ENCODE measurements at regions not wholly inside any gene's neighbourhood (a gene's known extent, or its start where the extent isn't known, plus 50 kb on each side); places are given as distances from the start of the nearest gene placed in this dataset.

DNA sequence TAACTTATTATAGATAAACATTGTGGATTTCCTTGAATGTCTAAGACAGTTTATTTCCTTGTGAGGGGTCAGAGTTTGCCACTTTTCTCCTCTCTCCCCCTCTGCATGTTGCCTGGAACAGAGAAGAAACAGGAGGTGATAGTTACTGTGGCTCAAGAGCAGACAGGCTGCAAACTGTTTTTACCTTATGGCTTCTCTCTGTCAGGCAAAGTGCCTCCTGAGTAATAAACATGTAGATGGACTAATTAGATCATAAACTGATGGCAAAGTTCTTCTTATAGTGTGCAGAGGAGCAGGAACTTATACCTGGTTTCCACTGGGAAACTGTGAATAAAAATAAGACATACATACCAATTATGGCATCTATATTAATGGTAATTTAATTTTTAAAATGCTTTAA lies 133.1 kb upstream of the CDH12 start:
- no peak for DNase-seq

DNA sequence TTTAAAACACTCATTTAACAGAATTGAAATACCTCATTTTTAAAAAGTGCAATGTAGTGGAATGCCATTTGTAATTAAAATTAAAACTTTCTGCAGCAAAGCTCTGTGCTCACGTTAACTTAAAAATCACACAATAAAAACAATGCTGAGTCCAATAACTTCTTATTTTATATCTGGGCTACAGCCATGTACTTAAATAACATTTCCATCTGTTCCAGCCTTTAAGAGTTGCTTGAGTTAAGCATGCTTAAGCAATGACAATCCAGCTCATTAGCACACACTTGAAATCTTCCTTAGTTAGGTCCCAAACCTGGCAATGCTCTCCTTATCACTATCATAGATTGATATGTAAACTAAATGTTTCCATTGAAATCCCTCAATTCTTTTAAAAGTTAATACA lies 132.3 kb upstream of the CDH12 start:
- no peak for DNase-seq

DNA sequence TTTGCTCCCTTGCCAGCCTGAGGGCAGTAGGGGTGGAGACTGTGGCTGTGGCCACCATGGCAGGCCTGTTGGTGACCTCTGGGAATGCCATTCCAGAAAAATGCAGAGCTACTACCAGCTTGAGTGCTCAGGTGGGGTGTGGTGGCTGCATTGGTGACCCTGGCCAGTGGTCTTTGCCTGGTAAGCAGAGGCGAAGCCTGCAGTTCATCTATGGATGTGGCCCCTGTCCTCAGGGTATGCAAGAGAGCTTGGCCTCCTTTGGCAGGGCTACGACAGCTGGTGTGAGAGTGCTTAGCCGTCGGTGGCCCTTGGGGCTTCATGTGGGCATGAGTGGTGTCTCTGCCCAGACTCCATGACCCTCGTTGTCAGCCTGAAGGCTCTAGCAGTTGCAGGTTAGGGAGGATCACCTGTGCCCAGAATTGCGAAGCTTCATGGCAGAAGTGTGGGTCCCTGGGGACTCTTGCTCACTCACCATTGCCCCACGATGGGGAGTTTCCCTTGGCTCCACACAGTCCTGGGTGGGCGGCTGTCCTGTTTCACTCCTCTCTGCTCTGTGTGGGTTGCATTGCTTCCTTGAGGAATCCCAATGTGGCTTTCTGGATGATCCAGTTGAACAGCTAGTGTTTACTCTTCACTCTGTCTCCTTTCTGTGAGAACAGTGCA lies 117.9 kb upstream of the CDH12 start:
- no peak for DNase-seq

DNA sequence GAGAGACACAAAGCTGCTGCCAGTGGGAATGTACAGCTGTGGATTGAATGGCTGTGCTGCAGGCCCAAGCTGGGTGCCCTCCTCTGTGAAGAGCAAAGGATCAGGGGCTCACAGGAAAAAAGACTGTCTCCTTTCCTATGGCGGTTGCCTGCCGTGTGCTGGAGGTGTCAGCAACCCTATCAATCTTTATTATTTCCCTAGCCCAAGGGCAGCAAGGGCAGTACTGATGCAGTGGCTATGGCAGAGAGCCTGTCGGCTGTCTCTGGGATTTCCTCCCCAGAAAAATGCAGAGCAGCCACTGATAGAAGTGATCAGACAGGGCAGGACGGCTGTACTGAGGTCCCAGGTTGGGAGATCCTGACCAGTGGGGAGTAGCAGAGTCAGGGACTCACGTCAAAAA lies 117.3 kb upstream of the CDH12 start:
- no peak for DNase-seq

DNA sequence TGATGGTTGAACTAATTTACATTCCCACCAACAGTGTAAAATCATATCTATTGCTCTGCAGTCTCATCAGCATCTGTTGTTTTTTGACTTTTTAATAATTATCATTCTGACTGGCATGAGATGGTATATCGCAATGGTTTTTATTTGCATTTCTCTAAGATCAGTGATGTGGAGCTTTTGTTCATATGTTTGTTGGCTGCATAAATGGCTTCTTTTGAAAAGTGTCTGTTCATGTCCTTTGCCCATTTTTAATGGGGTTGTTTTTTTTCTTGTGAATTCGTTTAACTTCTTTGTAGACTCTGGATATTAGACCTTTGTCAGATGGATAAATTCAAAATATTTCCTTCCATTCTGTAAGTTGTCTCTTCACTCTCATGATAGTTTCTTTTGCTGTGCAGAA lies 115.2 kb upstream of the CDH12 start:
- no peak for DNase-seq

DNA sequence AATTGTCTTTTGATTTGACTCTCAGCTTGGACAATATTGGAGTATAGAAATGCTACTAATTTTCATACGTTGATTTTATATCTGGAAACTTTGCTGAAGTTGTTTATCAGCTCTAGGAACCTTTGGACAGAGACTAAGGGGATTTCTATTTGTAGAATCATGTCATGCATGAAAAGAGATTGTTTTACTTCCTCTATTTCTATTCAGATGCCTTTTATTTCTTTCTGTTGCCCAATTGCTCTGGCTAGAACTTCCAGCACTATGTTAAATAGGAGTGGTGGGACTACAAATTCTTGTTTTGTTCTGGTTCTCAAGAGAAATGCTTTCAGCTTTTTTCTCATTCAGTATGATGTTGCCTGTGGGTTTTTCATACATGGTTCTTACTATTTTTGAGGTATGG lies 112.8 kb upstream of the CDH12 start:
- DNase-seq: no peak

DNA sequence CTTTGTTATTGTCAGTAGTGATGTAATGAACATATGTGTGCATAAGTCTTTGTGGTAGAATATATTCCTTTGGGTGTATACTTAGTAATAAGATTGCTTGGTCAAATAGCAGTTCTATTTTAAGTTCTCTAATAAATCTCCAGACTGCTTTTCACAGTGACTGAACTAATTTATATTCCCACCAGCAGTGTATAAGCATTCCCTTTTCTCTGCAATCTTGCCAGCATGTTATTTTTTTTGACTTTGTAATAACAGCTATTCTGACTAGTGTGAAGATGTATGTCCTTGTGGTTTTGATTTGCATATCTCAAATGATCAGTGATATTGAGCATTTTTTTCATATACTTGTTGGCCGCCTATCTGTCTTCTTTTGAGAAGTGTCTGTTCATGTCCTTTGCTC lies 111.5 kb upstream of the CDH12 start:
- DNase-seq: no peak

DNA sequence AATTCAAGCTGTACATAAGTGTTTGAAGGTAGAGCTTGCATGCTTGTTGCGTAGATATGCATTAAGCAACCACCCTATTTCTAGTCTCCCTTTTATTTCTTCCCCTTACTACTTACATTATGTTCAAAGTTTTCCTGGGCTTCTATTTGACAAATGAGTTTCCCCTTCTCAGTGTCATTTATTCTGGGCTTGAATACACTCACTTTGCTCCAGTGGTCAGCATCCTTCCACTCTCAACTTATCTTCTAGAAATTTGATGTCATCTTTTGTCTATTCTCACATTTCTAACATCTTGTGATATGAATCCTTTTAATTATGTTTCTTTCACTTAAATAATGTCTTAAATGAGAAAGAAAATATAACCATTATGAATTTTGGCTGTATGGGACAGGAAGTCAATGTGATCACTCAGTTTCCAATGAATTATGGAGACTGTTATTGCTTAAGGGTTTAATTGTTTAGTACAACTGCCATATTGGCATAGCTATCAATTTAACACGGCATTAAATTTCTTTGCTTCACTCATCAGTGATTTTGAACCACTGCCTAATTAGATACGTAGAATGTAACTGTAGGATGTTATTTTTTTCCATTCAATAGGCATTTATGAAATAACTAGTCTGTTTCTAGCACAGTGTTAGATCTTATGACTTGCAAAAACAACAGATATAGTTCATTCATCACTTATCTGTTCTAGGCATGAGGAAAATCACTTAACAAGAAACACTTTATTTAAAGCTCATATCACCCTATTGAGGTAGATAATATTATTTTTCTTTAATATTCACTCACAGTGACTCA lies 105.5 kb upstream of the CDH12 start:
- no peak for DNase-seq

DNA sequence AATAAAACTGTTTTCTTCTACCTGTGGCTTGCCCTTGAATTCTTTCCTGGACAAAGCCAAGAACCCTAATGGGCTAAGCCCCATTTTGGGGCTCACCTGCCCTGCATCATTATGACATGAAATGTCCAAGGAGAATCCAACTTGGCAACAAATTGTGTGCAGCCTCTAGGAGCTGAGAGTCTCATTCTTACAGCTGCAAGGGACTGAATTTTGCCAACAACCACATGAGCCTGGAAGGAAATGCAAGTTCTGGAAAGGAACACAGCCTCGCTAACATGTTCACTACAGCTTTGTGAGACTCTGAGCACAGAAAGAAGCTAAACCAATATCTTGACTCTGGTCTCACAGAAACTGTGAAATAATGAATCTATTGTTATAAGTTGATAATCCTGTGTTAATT lies 94.8 kb upstream of the CDH12 start:
- no peak for DNase-seq

DNA sequence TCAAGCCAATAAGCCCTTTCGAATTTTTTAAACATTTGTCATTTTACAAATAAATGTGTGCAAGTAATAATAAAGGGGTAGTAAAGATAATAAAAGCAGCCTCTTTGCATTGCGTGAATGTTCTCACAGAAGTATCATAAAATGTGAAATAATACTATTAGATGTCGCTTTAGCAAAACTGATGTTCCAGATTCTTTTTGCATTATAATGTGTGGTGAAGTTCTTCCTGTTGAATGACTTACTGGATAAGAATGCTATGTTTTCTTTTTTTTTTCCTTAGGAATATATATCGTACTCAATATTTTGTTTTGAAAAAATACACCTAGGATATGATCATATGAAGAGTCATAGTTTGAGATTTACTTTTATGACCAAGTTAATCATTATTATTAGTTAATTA lies 85.2 kb upstream of the CDH12 start:
- peak; percentile 59 for DNase-seq

DNA sequence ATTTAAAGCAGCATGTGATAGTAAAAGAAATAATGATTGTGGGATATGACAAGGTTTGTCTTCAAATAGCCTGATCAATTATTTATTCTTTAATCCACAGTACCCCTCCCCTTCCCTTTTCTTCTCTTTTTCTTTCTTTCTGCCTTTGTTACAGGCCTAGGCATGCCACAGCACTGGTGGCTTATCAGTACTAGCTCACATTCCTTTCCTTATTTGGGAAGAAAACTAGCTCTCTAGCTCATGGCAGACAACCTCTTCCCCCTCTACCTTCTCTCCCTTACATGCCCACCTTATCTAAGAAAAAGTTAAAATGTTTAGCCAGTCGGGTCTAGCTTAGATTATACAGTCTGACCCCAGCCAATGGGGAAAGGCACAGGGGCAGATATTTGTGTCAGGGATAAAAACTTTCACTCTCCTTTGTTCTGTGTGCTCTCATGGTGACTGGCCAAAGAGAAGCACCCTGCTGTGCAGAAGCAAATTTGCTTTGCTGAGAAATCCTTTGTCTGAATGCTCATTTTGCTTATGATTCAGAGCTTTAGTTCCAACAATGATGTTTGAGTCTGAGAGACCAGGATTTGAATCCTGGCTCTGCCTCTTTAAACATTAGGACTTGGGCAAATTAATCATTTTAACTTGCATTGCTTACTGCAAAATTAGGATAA lies 75.8 kb upstream of the CDH12 start:
- DNase-seq: no peak

DNA sequence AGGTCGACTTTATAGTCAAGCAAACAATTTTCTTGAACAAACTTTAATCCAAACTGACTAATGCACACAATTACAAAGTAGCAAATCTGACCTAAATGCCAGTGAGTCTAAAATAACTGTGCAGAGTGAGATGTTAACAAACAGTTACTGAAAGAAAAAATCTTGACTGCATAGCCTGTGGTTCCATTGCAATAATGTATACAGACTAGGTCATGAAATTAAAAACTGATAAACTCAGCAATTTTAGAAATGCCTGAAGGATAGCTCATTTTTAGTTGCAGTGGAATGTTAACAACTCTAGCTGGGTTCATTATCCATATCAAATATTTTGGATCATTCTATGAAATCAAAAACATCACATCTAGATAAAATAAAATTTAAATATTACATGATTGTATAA lies 73.4 kb upstream of the CDH12 start:
- DNase-seq: no peak

DNA sequence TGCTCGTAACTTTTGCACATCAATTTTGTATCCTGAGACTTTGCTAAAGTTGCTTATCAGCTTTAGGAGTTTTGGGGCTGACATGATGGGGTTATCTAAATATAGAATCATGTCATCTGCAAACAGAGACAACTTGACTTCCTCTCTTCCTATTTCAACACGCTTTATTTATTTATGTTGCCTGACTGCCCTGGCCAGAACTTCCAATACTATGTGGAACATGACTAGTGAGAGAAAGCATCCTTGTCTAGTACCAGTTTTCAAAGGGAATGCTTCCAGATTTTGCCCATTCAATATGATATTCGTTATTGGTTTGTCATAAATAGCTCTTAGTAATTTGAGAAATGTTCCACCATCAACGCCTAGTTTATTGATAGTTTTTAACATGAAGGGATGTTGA lies 65.4 kb upstream of the CDH12 start:
- DNase-seq: no peak

DNA sequence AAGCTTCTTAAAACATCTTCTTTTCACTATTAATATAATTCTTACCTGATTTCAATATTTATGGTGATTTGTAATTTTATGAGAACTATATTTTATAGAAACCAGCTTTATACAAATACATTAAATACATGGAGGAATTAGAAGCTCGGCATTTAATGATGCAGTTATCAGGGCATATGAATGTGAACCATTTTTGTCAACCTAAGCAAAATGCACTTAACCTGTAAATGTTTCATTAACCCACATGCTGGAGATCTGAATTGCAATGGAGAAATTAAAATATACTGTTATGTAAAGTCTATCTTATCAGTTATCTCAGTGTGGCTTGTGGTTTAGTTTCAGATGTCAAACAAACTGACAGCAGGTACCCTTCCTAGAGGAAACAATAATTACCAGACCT lies 63.2 kb upstream of the CDH12 start:
- no peak for DNase-seq

DNA sequence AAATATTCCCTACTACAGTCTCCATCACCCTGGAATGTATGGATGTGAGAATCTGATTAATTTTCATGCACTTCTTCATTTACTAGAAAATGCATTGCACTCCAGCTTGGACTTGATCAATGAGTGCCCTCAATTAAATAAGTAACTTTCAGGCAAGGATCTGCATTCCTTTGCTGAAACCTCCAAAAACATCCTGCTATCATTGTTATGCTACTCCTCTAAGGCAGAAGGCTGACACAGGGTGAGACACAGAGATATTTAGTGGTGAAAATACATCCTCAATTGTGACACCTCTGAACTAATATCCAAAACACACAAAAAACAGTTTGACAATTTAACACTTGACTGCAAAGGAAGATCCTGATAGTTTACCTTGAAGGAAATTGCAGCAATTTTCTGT lies 57.9 kb upstream of the CDH12 start:
- DNase-seq: no peak

DNA sequence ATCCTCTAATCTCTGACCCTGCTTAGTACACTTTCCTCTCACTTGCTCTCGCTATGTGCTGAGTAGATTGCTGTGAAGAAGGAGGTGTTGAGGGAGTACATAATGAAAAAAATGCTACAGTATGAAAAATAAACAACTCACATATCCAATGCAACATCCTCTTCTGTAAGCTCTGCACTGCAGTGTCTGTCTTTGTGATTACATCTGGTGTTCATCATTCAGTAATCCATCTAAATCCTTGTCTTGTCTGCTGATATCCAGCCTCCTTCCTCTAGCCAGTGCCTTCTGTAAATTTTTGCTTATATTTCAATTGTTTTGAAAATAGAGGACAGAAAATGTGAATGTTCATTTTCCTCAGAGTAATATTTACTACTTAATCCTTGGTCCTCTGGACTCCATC lies 57.4 kb upstream of the CDH12 start:
- DNase-seq: no peak

DNA sequence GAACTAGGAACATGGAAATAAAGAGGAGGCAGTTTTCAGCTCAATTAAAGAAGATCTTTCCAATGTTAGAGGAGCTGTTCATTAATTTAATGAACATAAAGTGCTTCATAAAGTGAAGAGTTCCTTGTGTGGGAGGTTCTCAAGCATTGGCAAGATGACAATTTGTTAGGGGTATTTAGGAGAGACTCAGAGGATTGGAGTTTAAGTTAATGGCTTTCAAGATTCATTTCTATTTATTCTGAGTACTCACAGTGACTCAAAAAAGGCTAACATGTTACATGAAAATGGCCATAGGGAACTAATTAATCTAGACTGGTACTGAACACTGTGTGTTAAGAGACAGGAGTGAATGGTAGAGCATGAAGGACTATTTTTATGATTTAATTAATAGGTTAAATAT lies 55.4 kb upstream of the CDH12 start:
- no peak for DNase-seq

DNA sequence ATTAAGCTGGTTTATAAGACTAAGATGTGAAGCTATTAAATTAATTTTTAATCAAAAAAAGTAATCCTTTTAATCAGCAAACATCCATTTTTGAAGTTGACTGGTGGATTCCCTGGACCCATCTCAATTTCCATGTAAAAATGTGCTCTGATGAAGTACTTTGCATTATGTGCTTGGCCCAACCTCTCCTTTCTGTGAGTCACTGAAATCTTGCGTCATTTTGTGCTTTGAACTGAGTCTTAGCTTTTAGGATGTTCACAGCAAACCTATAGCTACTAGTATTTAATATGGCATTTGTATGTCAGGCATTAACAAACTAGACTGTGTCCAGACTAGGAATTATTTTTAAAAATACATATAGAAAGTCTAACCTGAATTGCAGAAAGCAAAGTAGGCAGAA lies 55.0 kb upstream of the CDH12 start:
- no peak for DNase-seq

Measured in fibroblast of skin of back (primary cell).